NCI-H187 (cell line): ENCODE measurements at regions not wholly inside any gene's neighbourhood (a gene's known extent, or its start where the extent isn't known, plus 50 kb on each side); places are given as distances from the start of the nearest gene placed in this dataset.
"Not testable (repeated sequence)": the region's sequence is repeated elsewhere in the genome, so short reads cannot be mapped to it uniquely, and the experiment has no call there.

ENCODE experiments used
- DNase-seq, 2 experiments: peaks; one replicate each; lab custom pipeline; 2025; lab: John Stamatoyannopoulos, UW

DNA sequence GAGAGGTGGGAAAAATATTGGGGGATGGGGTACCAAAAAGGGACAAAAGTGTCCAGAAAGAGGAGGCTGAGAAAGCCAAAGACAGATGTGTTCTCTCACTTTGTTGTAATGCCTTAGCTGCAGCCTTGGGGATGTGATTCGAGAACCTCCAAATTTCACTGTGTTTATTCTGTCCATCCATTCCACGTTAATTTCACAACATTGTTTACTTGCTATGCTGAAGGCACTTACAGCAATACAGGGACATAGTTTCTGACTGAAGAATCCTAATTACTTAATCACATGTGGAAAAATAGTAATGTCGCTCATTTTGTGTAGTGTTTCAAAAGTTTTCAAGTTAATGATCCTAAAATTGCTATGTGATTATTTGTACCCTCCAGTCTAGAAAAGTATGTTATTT, 146.2 kb upstream of the SLC38A2 start:
- no peak for DNase-seq

DNA sequence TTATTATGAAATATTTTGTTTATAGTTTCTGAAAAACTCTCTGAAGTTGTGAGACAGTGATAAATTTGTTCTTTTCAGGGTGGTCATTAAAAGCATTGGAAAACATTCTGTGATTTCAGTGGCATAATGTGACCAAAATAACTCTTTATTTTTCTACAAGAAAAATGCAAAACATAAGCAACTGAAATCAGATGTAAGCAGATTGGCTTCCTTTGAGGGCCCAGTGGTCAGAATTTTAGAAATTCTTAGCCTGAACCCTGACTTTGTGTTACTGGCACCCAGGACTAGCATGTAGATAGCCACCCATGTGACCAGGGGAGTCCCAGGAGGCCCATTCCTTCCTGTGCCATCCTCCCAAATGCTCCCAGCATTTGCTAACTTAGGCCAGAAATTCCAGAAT, 145.6 kb upstream of the SLC38A2 start:
- DNase-seq = no peak

DNA sequence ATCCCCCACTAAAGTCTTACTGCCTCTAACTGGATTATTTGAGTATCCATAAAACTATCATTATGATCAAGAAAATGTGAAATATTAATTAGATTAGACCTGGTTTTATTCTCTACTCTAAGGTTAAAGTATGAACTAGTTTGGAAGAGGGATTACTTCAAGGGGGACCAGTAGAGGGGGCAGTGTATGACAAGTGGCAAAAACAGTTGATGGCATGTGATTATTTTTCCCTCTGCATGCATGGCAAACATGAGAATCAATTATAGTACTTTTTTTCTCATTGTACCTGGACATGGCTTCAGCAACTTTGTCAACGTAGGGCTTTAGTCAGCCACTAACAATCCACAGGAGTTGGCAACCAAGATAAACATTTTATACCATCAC, 145.0 kb upstream of the SLC38A2 start:
- no peak for DNase-seq

DNA sequence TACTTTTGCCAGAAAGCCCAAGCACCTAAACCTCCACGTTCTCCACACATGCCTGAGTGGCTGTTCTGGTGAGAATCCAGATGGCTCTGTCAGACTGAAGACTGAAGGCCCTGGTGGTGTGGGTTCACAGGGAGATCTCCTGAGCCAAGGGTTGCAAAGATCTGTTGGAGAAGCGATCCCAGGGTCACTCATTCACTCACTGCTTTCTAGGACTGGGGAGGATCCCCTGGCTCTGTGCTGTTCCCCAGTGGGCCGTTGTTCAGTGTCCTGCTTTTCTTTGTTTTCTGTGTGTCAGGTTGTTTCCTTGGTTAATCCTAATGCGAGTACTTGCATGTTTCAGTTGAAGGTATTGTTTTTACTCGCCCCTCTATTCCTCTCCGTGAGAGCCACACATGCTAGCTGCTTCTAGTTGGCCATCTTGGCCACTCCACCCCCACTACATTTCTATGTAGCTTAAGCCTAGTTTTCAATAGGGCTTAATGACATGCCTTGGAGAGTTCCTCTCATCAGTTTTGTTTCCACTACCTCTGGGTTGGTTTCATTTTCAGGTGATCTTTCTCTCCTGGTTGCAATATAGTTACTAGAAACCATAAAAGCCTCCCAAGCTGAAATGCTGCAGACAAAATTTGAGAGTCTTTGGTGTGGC, 144.5 kb upstream of the SLC38A2 start:
- DNase-seq = no peak

DNA sequence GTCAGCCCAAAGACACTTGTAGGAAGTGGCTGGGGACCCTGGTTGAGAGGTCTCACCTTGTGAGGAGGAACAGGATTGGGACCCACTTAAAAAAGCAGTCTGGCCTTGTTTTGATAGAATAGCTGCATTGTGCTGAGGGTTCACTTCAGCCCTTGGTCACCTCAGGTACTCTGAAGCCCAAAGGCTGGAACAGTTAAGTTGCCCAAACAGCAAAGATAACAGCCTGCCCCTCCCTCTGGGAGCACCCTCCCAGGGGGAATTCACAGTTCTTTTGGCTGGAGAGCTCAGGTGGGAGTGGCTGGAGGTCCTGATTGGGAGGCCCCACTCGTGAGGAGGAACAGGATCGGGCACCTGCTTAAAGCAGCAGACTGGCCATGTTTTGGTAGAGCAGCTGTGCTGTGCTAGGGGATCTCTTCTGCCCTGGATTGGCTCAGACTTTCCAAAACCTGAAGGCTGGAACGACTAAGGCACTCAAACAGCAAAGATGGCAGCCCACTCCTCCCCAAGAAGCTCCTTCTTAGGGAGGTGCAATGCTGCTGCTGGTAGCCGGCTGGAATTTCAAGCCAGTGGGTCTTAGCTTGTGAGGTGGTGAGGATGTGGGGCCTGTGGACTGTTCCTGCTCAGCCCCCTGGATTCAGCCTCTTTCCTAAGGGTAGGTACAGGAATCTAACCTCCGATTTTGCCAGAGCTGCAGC, 143.8 kb upstream of the SLC38A2 start:
- DNase-seq = no peak

DNA sequence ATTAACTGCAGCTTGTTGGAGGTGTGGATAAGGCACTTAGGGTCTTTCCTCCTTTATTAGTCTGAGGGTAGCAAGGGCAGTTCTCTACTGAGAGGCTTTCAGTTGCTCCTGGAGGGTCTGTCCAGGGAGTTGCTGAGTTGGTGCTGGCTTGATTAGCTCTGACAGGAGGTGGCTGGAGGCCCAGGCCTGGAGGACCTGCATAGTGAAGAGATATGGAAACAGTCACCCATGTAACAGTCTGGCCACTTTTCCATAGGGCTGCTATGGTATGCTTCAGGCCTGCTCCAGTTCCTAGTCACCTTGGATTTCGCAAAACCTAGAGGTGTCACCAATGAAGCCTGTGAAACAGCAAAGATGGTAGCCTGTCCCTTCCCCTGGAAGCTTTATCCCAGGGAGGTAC, 143.3 kb upstream of the SLC38A2 start:
- DNase-seq = no peak

DNA sequence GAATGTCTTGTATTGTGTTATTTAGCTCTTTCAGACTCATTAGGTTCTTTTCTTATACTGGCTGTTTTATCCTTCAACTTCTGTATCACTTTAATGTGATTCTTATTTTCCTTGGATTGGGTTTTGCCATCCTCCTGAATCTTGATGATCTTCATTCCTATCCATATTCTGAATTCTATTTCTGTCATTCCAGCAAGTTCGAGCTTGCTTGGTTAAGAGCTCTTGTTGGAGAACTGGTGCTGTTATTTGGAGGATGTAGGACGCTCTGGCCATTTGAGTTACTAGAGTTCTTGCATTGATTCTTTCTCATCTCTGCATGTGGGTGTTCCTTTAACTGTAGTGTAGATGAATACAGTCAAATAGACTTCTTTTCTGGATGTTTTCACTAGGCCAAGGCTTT, 142.3 kb upstream of the SLC38A2 start:
- DNase-seq = no peak

DNA sequence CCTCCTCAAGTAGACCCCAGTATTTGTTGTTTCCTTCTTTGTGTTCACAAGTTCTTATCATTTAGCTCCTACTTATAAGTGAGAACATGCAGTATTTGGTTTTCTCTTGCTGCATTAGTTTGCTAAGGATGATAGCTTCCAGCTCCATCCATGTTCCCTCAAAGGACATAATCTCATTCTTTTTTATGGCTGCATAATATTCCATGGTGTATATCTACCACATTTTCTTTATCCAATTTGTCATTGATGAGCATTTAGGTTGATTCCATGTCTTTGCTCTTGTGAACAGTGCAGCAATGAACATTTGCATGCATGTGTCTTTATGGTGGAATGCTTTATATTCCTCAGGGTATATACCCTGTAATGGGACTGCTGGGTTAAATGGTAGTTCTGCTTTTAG, 137.7 kb upstream of the SLC38A2 start:
- DNase-seq = not testable (repeated sequence)

DNA sequence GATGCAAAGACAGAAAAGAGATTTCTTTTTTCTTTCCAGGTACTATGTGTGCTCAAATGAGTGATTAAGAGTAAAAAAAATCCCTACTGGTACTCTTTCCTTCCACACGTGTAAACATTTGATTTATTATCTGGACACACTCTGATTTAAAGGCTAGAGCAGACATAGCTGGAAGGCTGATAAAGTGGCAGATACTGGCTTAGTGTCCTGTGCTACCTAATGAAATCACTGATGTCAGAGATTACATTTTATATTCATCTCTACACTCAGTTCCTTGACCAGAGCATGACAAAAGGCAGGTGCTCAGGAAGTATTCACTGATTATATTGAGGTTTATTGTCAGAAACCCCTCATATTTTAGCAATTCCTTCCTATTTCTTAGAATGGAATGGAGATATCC, 136.6 kb upstream of the SLC38A2 start:
- DNase-seq = no peak

DNA sequence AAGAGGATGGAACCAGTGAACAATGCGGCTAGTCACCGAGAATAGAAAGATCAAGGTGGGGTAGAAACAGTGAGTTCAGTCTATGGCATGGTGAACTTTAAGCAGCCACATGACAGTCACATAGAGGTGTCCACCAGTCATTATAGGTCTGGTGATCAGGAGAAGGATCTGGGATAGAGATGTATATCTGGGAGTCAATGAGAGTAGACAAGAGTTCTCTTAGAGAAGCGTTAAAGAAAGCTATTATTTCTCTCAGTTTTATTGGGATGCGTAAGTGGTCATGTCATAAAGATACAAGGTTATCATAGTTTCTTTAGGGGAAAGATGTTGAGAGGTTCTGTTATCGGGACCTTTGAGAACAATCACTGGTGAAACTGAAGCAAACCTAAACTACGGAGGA, 136.1 kb upstream of the SLC38A2 start:
- DNase-seq = no peak

DNA sequence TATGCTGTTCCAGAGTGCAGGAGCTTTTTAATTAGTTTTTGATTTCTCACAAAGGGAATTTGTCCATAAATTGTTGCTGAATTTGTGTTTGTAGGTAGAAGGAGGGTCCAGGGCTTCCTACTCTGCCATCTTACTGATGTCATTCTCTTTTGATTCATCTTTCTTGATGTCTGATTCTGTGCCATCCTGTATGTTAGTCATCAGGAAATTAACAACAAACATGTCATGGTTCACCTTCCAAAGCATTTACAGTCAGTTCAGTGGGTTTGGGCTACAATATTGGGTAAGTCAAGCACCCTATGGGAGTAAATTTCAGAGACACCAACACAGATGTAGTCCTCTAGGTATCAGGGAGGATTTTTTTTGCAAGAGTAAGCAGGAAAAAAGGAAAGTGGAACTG, 135.2 kb upstream of the SLC38A2 start:
- DNase-seq = no peak

DNA sequence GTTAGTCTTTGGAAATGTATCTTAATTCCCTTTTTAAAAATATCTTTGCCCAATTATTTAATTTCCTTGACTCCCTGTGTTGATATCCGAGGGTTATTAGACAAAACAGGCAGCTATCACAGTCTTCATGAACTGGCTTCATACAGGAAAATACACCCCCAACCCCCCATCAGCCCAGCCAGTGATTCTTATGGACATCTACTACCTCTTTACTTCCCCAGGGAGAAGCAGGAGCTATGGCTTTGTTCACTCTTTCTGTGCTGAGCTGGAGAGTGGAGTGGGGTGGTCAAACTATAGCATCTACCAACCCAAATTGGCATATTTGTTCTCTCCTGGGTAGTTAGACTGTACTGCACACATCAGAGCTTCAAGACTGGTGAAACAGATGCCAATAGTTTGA, 134.4 kb upstream of the SLC38A2 start:
- no peak for DNase-seq

DNA sequence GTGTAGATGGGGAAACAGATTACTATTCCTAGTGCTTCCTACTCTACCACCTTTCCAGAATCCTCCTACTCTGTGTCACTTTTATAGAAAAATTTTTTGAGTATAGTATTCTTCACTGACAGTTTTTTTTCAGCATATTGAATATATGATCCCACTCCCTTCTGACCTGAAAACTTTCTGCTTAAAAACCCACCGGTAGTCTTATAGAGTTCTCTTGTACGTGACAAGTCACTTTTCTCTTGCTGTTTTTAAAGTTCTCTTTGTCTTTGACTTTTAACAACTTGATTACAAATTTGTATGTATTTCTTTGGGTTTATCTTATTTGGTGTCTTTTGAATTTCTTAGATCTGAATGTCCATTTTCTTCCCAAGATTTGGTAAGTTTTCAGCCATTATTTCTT, 133.6 kb upstream of the SLC38A2 start:
- DNase-seq = no peak

DNA sequence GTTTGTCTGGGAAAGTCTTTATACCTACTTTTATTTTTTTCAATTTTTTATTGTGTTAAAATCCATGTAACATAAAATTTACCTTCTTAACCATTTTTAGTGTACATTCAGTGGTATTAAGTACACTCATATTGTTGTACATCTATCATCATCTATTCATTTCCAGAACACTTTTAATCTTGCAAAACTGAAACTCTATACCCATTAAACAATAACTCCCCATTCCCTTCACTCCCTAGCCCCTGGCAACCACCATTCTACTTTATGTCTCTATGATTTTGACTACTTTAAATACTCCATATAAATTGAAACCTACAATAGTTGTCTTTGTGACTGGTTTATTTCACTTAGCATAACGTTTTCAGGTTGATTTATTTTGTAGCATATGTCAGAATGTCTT, 131.9 kb upstream of the SLC38A2 start:
- DNase-seq = no peak

DNA sequence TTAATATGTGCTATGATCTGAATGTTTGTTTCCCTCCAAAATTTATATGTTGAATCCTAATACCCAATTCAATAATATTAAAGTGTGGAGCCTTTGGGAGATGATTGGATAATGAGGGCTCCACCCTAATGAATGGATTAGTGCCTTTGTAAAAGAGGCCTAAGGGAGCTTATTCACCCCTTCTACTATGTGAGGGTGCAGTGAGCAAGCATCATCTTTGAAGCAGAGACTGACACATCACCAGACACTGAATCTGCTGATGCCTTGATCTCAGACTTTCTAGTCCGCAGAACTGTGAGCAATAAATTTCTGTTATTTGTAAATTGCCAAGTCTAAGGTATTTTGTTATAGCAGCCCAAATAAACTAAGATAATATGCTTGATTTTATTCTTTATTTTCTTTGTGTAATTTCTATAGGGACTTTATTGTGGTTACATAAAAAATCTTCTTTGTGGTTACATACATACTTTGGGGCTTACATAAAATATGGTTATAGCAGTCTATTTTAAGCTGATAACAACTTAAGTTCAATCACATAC, 131.1 kb upstream of the SLC38A2 start:
- DNase-seq = no peak

DNA sequence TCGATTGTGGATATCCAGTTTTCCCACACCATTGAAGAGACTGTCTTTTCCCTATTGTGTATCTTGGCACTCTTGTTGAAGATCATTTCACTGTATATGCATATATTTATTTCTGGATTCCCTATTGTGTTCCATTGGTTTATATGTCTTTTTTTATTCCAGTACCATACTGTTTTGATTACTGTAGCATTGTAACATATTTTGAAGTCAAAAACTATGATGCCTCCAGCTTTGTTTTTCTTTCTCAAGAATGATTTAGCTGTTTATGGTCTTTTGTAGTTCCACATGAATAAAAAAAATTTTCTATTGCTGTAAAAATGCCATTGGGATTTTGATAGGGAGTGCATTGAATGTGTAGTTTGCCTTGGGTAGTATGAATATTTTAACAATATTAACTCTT, 128.1 kb upstream of the SLC38A2 start:
- no peak for DNase-seq

DNA sequence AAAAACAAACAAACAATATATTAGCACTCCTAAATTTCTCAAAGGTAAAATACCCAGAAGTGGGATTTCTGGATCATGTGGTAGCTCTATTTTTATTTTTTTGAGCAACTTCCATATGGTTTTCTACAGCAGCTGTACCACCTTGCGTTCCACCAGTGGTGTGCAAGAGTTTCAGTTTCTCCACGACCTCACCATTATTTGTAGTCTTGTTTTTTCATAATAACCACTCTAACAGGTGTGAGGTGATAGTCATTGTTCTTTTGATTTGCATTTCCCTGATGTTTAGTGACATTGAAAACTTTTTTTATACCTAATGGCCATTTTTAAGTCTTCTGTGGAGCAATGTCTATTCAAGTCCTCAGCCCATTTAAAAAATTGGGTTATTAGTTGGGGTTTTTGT, 127.3 kb upstream of the SLC38A2 start:
- no peak for DNase-seq

DNA sequence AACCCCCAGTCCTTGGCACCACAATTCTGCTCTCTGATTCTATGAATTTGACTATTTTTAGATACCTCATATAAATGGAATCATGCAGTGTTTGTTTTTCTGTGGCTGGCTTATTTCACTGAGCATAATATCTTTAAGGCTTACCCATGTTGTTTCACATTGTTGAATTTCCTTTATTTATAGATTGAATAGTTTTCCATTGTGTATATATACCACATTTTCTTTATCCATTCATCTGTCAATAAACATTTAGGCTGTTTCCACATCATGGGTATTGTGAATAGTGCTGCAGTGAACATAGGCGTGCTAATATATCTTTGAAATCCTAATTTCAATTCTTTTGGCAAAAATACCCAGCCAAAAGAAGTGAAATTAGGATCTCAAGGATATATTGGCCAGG, 126.7 kb upstream of the SLC38A2 start:
- DNase-seq = no peak

DNA sequence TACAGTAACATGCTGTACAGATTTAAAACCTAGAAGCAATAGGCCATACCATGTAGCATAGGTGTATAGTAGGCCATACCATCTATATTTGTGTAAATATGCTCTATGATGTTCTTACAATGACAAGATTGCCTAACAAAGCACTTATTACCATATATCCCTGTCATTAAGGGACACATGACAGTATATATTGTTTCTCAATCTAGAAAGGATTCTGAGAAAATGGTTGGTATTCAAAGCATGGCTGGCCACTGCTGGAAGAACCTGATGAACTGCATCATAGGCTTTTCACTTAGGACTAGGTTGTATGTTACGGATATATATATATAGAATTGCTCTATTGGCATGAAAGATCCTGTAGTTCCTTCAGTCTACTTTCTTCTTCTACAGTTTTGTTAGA, 125.2 kb upstream of the SLC38A2 start:
- DNase-seq = no peak

DNA sequence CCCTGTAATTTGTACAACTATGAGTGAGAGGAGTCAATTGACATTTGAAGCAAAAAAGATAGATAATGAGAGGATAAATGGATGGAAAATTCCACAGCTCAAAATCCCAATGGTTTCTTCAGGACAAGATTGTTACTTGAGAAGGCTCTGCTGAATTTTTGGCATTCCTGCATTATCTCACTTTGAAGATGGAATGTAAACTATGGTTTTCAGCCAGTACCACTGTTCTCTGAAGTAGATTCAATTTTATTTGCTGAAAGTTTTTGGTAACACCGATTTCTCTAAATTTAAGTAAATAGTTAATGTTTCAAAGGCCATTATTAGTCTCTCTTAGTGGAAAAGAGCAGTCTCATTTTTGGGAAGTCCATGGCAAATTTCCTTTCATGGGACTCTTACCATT, 121.9 kb upstream of the SLC38A2 start:
- DNase-seq = no peak

DNA sequence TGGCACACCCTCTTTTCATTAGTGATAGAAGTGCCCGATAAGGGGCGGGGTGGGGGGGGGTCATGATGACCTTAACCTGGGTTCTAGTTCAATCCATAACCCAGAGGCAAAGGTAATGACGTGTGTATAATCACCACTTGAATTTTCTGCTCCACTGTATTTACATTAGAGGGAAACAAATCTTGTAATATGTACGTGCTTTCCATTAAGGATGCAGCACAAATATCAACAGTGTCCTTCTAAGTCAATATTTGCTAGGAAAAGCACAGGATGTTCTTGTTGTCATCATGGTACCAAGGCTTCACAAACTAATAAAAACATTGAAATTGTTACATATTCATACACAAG, 121.2 kb upstream of the SLC38A2 start:
- DNase-seq = no peak

DNA sequence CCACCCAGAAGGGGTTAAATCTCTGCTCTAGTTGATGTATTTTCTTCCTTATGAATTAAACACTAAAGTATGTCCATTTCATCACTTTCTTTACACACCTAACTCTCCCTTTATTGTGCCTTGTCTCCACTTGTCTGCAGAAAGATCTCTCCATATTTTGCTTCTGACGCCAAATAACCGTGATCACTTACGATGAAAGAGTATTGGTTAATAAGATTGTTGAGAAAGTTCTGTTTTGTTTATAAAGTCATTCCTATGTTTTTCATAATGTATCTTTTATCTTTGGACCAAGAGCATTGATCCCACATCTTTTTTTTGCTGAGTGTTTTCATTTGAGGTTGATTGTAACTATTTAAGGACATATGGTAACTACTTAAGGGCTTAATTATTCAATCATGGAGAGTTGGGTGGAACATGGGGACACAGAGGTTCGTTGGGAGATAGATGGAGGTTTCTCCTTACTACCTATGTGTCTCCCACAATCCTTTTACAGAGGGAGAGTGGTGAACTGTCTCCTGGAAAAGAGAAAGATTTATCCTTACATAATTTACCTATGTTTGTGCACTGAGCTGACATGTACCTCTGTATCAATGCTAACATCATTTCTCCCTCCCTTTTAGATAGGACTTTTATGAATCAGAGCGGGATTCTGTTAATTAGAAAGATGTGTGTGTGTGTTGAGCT, 120.7 kb upstream of the SLC38A2 start:
- DNase-seq = no peak

DNA sequence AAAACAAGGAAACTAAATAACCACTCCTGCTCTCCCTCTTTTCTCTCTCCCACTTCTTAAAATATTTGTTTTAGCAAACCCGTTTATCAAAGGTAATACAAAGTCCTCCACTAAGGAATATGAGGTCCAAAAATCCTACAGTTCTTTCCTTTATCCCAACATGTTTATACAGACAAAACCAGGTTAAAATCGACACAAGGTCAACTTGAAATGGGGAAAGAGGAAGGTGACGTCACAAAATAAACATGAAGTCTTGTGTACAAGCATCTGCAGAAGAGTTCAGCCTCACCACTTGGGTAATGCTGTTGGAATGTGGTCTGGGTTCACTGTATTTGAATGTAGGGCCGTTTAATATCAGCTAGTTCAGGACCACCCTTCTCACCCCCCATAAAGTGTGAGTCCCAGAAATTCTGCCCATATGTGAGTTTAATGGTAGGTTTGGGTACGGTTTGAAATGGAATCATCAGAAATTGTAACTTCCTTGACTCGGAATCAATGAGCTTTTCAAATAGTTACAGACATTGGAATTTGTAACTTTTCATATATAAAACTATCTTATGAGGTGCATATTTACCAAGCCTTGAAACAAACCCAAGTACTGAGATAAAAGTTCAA, 120.0 kb upstream of the SLC38A2 start:
- no peak for DNase-seq
